DMS53 treated with DMSO at 0.1 percent for 48 hours (cell line): ENCODE measurements at regions not wholly inside any gene's neighbourhood (a gene's known extent, or its start where the extent isn't known, plus 50 kb on each side); places are given as distances from the start of the nearest gene placed in this dataset.
"Not testable (repeated sequence)": the region's sequence is repeated elsewhere in the genome, so short reads cannot be mapped to it uniquely, and the experiment has no call there.

ENCODE experiments used
- DNase-seq: peaks from one replicate; lab custom pipeline; 2025; ENCODE audit not compliant: unreplicated experiment; lab: John Stamatoyannopoulos, UW

DNA sequence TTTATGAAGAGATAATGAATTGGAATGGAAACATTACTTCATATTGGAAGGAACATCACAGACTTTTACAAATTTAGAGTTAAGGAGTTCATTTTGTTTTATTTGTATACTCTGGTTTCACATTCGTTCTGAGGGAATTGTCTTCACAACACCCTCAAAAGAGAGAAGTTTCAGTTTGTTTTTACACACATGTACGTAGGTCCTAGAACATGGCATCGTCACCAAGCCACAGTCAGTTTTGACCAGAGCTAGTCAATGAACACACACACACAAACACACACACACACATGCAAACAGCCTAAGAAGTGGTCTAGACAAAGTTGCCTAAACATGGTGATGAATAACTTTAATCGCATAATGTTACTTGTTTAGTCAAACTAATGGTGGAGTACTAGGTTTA, 427.9 kb upstream of the BCHE start:
- no peak for DNase-seq

DNA sequence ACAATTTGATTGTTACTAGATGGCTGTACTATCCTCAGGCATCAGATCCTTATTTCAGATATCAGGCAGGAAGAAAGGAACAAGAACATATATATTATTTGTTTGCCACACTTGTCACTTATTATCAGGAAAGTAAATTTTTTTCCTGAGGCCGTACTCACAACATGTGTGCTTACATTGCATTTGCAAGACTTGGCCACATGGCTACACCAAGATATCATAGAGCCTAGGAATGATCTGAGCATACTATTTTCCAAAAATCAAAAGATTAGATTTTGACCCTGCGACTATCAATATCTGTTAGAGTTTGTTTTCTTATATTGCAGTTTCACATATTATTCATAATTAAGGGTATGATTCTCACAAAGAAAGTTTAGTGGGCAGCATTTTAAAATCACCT, 426.2 kb upstream of the BCHE start:
- DNase-seq: no peak

DNA sequence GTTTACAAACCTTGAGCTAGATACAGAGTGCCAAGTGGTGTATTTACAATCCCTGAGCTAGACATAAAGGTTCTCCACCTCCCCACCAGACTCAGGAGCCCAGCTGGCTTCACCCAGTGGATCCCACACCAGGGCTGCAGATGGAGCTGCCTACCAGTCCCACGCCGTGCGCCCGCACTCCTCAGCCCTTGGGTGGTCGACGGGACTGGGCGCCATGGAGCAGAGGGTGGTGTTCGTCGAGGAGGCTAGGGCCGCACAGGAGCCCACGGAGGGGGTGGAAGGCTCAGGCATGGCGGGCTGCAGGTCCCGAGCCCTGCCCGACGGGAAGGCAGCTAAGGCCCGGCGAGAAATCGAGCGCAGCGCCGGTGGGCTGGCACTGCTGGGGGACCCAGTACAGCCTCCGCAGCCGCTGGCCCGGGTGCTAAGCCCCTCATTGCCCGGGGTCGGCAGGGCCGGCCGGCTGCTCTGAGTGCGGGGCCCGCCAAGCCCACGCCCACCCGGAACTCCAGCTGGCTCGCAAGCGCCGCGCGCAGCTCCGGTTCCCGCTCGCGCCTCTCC, 421.1 kb upstream of the BCHE start:
- not testable (repeated sequence) for DNase-seq

DNA sequence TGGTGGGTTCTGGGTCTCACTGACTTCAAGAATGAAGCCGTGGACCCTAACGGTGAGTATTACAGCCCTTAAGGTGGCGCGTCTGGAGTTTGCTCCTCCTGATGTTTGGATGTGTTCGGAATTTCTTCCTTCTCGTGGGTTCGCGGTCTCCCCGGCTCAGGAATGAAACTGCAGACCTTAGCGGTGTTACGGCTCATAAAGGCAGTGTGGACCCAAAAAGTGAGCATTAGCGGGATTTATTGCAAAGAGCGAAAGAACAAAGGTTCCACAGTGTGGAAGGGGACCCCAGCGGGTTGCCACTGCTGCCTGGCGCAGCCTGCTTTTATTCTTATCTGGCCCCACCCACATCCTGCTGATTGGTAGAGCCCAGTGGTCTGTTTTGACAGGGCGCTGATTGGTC, 420.5 kb upstream of the BCHE start:
- no peak for DNase-seq

DNA sequence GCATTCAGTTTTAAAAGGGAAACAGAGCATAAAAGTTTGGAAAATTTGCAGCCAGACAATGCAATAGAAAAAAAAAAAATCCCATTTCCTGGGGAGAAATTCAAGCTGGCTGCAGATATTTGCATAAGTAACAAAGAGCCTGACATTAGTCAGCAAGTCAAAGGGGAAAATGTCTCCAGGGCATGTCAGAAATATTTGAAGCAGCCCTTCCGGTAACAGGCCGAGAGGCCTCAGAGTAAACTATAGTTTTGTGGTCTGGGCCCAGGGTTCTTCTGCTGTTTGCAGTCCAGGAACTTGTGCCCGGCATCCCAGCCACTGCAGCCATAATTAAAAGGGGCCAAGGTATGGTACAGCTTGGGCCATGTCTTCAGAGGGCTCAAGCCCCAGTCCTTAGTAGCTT, 411.6 kb upstream of the BCHE start:
- DNase-seq: no peak

DNA sequence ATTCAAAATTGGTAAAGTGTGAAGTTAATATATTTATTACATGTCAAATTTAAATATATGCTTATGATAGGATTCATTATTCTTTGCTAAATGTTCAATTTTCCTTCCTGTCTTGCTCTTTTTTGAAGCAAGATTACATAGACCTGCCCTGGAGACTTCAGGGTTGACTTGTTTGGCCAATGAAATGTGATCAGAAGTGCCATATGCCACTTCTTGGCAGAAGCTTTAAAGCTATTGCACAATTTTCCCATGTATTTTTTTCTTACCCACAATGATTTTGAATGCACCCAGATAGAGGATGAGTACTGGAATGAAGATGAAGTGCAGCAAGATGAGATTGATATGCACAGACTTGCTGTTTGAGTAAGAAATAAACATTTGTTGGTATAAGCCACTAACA, 406.3 kb upstream of the BCHE start:
- no peak for DNase-seq

DNA sequence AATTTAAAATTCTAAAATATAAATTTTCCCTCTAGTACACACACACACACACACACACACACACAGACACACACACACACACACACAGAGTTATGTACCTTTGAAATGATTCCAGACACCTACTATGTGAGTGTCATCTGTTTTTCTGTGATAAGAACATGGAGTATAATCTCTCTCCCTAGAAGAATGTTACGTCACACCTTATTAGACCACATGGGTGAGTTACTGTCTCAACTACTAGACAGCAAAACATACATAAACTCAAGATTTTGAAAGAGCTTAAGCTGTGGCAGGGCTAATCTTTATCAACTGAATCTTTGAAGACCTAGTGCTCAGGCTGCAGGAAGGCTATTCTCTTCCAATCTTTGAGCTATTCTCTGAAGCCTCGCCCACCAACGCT, 385.9 kb upstream of the BCHE start:
- no peak for DNase-seq

DNA sequence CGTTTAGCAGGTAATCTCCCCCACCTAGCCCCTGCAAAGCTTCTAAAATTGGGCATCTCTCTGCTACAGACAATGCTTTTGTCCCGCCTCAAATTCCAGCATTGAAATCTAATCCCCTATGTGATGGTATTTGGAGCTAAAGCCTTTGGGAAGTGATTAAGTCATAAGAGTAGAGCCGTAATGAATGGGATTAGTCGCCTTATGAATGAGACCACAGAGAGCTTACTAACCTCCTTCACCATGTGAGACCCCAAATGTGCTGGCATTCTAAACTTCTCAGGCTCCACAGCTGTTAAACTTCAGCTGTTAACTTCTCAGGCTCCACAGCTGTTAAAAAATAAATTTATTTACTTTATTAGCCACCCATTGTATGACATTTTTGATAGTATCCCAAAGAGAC, 374.2 kb upstream of the BCHE start:
- DNase-seq: no peak

DNA sequence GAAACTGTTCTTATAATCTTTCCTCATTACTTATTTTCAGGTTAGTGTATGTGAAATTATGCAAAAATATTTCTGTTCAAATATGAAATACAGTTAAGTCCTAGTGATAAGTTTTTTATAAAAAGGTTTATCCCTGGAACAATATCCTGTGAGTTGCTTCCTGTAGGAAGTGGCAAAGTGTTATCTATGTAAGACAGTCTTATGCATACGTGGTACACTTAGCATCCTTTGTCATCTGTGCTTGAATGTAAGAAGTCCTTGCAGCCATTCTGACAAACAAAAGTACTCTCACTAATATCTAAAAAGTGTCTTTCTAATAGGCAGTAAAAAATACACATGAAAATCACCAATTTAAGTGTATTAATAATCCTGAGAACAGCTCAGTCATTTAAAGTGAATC, 372.5 kb upstream of the BCHE start:
- no peak for DNase-seq

DNA sequence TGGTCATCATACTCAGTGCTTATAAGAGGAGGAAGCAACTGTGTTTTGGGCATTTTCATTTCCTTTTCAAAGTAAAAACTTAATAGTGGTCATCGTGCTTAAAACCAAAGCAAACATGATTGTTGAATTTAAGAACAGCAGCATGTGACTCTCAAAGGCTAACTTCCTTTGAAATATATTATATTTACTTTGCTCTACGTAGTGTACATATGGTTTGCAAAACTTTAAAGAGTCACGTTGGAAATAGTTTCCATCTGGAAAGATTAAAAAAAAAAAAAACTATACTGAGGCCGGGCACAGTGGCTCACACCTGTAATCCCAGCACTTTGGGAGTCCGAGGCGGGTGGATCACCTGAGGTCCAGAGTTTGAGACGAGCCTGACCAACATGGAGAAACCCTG, 367.9 kb upstream of the BCHE start:
- DNase-seq: peak; percentile 17

DNA sequence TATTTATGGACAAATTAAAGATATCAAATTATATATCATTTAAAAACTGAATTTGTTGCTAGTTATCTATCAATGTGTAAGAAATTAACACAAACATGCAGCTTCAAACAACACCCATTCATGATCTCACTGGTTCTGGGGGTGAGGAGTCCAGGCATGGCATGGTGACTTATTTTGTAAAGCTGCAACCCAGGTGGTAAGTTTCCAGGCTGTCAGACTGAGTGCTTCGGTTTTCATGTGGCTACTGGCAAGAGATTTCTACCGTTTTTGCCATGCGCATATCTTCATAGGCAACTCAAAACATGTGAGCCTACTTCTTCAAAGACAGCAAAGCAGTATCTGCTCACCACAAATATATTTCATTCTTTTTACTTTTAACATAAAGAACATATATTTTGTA, 364.3 kb upstream of the BCHE start:
- DNase-seq: no peak

DNA sequence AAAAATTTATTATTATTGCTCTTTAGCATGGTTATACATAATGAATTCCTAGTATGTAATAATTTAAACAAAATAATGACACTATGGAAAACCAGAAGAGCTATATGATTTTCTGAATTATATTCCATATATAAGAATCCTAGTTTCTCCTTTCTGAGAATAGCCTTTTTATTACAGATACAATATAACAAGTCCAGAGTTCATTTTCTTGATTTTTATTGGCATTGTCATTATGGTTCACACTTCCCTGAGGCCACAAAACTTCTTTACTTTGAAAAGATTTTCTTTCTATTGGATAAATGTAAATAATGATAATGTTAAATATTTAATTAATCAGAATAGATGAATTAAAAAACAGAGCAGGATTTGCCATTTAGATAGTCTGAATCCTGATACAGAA, 362.3 kb upstream of the BCHE start:
- no peak for DNase-seq

DNA sequence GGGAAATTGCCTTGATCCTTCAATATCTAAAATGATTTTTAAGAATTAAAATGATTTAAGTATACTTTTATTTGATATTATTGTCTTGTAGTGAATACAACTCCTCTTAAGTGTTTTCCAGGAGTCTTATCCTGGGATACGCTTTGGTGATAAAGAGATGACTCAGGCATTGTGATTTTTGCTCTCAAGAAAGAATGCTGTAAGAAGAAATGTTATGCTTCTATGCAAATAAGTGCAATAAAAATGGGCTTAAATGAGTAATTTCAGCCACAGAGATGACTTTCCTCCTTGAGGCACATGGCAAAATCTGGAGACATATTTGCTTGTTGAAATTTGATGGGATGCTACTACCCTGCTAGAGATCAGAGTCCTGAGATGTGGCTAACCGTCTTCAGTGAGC, 358.6 kb upstream of the BCHE start:
- no peak for DNase-seq

DNA sequence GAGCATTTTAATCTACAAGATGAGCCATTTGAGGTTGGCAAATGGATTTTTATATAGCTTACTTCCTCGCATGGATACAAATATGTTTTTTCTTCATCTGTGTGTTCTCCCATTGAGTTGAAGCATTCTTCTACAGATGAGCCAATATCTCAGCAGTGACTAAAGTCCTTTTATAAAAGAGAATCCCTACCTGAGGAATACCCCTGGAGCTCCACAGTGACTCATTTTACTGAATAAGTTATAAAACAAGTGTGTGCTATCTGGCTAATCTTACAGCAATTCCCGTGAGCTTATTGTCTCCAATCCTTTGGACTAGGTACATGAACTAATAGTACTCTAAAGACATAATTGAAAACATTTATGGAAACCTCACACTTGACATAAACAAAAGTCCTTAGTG, 354.2 kb upstream of the BCHE start:
- no peak for DNase-seq

DNA sequence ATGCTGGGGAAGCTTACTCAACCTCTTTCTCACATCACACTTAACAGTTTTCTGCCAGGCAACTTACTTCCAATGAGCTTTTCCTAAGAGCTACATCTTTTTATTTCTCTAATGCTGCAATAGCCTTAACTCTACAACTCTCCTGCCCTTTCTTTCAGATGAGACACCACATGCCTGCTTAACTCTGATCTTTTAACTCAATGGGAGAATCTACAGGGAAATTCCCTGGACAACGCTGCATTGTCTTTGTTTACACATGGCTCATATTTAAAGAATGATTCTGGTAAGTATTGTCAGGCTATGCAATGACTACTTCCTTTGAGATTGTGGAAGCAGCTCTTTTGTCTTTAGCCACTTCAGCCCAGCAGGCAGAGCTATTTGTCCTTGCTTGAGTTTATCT, 353.1 kb upstream of the BCHE start:
- DNase-seq: peak; percentile 58

DNA sequence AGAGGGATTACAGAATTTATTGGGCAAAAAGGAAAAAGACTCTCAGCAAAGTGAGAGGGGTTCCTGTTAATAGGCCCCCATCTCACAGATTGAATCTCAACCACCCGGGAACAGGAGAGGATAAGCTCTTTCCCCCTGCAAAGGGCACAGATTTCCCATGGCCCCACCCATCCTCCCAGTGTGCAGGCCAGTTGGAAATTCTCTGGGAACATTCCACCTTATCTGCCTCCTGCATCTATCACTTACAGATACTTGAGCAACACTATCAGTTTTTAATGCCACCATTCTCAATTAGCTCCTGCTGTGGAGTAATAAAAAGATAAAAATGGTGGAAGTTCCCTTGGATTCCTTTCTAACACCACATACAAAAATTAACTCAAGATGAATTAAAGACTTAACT, 350.0 kb upstream of the BCHE start:
- DNase-seq: no peak

DNA sequence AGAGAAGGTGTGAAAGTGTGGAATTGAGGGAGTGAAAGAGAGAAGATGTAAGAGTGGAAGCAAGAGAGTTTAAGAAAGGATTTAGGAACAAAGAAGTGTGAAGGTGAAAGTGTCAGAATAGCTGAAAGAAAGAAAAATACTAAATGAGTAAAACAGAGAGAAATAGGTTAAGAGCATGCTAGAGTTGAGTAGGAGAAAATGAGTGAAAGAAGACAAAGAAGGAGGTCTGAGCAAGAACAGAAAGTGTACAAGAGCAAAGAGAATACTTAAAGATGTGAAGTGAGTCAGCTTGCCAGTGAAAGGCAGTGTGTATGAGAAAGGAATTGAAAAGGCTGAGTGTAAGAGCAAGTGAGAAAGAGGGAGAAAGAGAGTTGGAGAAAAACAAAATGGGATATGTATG, 348.8 kb upstream of the BCHE start:
- DNase-seq: no peak

DNA sequence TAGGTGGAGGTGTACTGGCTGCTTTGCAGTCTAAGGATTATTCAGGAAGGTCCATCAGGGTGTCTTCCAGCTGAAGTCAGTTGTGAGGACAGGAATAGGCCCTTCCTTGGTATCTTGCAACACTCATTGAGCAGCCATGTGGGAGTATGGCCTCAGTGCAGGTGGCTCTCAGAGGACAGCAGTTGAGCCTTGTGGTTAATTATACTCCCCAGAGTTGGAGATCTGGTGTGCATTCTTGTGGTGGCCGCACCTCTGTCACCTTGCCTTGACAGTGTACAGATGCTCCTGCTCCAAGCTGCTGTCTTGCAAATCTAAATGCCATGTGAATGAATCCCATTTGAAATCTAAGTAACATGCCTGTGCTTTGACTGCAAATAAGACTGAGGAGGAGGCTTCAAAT, 339.9 kb upstream of the BCHE start:
- DNase-seq: no peak

DNA sequence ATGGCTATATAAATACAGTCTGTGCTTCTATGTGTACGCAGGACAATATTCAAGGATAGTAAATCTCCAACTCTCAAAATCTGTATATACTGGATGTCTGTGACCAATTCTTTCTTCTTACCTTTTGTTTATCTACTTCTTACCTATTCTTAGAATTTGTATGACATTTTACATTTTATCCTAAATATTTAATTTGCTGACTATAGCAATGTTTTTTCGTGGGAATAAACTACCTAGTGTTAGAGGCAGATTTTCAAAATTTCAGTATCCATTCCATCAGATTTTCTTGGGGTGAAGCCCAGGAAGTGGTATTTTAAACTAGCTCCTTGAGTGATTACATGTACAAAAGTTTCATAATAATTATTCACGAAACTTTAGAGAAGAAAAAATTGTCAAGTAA, 334.5 kb upstream of the BCHE start:
- no peak for DNase-seq

DNA sequence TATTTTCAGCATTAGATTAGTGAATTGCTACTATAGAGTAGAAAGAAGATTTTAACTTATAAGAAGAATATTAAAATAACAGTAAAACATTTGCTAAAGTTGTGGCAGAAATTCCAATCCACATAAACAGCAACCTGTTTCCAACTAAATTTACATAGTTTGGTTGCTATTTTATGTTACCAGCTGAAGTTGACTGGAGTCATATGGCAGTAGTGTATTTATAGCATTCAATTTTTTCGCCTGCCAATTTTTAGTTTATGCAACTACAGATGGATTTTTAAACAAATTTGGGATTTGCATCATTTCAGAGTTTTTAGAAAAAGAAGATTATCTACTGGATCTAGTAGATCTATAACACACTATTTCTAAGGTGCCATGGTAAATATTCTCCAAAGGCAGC, 332.5 kb upstream of the BCHE start:
- DNase-seq: no peak

DNA sequence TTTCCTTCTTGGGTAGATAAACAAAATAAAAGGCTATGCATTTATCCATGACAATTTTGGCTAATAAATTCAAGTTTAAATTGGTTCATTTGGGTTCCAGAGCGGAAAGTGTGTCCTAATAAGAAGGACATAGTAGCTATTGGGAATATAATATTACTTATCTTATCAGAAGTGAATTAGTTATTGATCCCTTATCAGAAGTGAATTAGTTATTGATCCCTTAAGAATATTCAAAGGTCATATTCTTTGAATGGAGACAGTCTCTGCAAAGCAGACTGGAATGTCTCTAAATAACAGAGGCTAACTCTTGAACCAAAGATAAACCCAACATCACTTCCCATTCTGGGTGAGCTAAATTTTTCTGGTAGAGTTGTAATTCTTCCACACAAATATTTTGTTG, 290.7 kb upstream of the BCHE start:
- no peak for DNase-seq

DNA sequence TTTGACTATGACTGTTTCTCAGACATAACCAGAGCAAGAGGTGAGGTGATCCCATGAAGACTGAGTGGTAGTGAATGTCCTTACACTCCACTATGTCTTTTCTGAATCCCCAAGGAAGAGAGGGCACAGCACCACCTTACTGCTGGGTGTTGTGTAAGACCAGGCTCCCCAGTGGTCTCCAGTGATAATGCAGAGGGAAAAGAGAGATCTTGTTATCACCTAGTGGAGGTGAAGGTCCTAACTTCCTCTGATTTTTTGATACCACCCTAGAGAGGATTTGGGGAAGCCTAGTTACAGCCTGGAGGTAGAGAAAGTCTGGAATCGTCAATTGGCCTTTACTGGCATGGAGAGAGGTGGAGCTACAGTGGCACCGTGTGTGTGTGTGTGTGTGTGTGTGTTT, 288.0 kb upstream of the BCHE start:
- DNase-seq: no peak

DNA sequence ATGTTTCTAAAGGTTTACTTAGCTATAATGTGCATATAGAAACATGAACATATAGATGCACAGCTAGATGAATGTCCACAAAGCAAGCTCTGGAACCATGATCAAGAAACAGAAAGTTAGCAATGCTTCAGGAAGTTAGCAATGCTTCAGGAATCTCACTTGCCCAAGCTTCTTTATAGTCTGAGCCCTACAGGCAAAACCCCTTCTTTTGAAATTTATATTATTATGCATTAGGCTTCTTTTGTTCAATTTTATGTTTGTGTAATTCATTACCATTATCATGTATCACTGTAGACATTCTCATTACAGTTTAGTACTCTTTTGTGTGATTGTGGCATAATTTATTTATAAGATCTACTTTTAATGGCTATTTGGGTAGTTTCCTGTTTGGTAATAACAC, 286.4 kb upstream of the BCHE start:
- DNase-seq: no peak

DNA sequence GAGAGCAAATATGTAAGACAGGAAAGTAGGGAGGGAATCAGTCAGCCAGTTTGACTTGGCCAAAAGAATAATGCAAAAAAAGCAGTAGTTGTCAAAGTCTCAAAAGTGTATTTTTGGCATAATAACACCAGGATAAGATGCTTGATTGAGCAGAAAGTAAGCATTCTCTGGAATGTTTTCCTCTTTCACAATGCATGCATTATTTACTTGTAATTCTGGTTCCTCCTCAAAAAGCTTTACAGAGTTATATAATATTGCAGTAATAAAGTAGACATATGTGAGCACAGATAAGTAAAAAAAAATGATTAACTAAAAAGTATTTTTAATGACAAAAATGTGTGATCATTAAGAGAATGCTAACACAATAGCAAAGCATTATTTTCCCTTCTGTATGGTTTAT, 285.9 kb upstream of the BCHE start:
- no peak for DNase-seq
